ENCODE measurements at regions not wholly inside any gene's neighbourhood (a gene's known extent, or its start where the extent isn't known, plus 50 kb on each side); places are given as distances from the start of the nearest gene placed in this dataset.

DNA sequence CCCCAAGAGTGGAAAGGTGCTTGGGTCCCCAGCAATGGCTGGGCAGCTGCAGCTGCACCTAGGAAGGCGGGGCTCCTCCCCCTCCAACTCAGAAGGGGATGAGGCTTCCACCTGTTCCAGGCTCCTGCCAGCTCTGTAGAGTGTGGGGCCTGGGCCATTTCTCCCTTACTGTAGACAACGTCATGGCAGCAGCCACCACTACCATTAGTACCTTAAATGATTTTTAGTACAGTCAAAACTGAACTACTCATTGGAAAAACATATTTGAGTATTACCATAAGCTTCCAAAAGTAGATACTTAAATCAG, 1274.2 kb upstream of the GBE1 start:
- TF ChIP-seq ZNF565 (CRISPR knock-in tag; conservative IDR thresholded peaks at IDR 0.05; ENCODE audit: low read depth) (no peak), ISL1 (CRISPR knock-in tag; IDR thresholded peaks at IDR 0.05) (no peak), OSR1 (CRISPR knock-in tag; IDR thresholded peaks at IDR 0.05) (no peak), ZNF8 (CRISPR knock-in tag; IDR thresholded peaks at IDR 0.05) (no peak), ZNF70 (CRISPR knock-in tag; IDR thresholded peaks at IDR 0.05) (no peak), ZFP30 (CRISPR knock-in tag; IDR thresholded peaks at IDR 0.05) (no peak), BACH2 (CRISPR knock-in tag; IDR thresholded peaks at IDR 0.05; ENCODE audit: borderline replicate concordance) (no peak), PATZ1 (CRISPR knock-in tag; IDR thresholded peaks at IDR 0.05; ENCODE audit: borderline replicate concordance) (no peak), PPARA (CRISPR knock-in tag; IDR thresholded peaks at IDR 0.05; ENCODE audit: borderline replicate concordance) (no peak), TCF4 (CRISPR knock-in tag; IDR thresholded peaks at IDR 0.05; ENCODE audit: borderline replicate concordance) (no peak), CREB5 (CRISPR knock-in tag; IDR thresholded peaks at IDR 0.05; ENCODE audit: low read depth) (no peak), POU6F1 (CRISPR knock-in tag; IDR thresholded peaks at IDR 0.05; ENCODE audit: borderline replicate concordance, low read depth) (no peak), SNAI2 (CRISPR knock-in tag; IDR thresholded peaks at IDR 0.05) (no peak), ESRRG (CRISPR knock-in tag; IDR thresholded peaks at IDR 0.05) (no peak), ZFP3 (CRISPR knock-in tag; IDR thresholded peaks at IDR 0.05) (no peak), CSDC2 (CRISPR knock-in tag; IDR thresholded peaks at IDR 0.05) (no peak), ARNTL (CRISPR knock-in tag; IDR thresholded peaks at IDR 0.05; ENCODE audit: borderline replicate concordance, low read depth) (no peak)
- TF ChIP-seq, protein P1, sequence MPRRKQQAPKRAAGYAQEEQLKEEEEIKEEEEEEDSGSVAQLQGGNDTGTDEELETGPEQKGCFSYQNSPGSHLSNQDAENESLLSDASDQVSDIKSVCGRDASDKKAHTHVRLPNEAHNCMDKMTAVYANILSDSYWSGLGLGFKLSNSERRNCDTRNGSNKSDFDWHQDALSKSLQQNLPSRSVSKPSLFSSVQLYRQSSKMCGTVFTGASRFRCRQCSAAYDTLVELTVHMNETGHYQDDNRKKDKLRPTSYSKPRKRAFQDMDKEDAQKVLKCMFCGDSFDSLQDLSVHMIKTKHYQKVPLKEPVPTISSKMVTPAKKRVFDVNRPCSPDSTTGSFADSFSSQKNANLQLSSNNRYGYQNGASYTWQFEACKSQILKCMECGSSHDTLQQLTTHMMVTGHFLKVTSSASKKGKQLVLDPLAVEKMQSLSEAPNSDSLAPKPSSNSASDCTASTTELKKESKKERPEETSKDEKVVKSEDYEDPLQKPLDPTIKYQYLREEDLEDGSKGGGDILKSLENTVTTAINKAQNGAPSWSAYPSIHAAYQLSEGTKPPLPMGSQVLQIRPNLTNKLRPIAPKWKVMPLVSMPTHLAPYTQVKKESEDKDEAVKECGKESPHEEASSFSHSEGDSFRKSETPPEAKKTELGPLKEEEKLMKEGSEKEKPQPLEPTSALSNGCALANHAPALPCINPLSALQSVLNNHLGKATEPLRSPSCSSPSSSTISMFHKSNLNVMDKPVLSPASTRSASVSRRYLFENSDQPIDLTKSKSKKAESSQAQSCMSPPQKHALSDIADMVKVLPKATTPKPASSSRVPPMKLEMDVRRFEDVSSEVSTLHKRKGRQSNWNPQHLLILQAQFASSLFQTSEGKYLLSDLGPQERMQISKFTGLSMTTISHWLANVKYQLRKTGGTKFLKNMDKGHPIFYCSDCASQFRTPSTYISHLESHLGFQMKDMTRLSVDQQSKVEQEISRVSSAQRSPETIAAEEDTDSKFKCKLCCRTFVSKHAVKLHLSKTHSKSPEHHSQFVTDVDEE (CRISPR knock-in tag; IDR thresholded peaks at IDR 0.05) = no peak
- ATAC-seq = no peak

GRCh38 chr3:83034806-83035703, 1273.6 kb upstream of the GBE1 start:
- no peak for TF ChIP-seq ZFP3 (CRISPR knock-in tag; IDR thresholded peaks at IDR 0.05)
- no peak for TF ChIP-seq GLIS3 (CRISPR knock-in tag; IDR thresholded peaks at IDR 0.05)
- no peak for TF ChIP-seq ZC3H10 (CRISPR knock-in tag; IDR thresholded peaks at IDR 0.05)
- no peak for TF ChIP-seq ISL1 (CRISPR knock-in tag; IDR thresholded peaks at IDR 0.05)
- TF ChIP-seq ZNF70 (CRISPR knock-in tag; IDR thresholded peaks at IDR 0.05) = no peak
- no peak for TF ChIP-seq CSDC2 (CRISPR knock-in tag; IDR thresholded peaks at IDR 0.05)
- no peak for TF ChIP-seq PPARA (CRISPR knock-in tag; IDR thresholded peaks at IDR 0.05; ENCODE audit: borderline replicate concordance)
- TF ChIP-seq ZNF565 (CRISPR knock-in tag; conservative IDR thresholded peaks at IDR 0.05; ENCODE audit: low read depth) = no peak
- no peak for TF ChIP-seq RARB (CRISPR knock-in tag; IDR thresholded peaks at IDR 0.05)

GRCh38 chr3:83033133-83033532, 1271.7 kb upstream of the GBE1 start:
- no peak for TF ChIP-seq PATZ1 (CRISPR knock-in tag; IDR thresholded peaks at IDR 0.05; ENCODE audit: borderline replicate concordance)
- no peak for TF ChIP-seq ZNF70 (CRISPR knock-in tag; IDR thresholded peaks at IDR 0.05)
- TF ChIP-seq CSDC2 (CRISPR knock-in tag; IDR thresholded peaks at IDR 0.05) = no peak
- no peak for TF ChIP-seq TCF4 (CRISPR knock-in tag; IDR thresholded peaks at IDR 0.05; ENCODE audit: borderline replicate concordance)
- ATAC-seq = no peak

More at GRCh38 chr3:83034806-83035703, 1273.6 kb upstream of the GBE1 start:
- ATAC-seq = no peak
